GM23338 (cell line): ENCODE measurements at regions not wholly inside any gene's neighbourhood (a gene's known extent, or its start where the extent isn't known, plus 50 kb on each side); places are given as distances from the start of the nearest gene placed in this dataset.

ENCODE experiments used
- EZH2 ChIP-seq: fragments of 200-600 bp; sonication (generic); IDR thresholded peaks from one replicate; pipeline ENCODE4 v1.8.0; 2017; ENCODE audit warnings: antibody characterized with exemption, mild to moderate bottlenecking, low read depth; ENCODE audit not compliant: unreplicated experiment
- EZH2phosphoT487 ChIP-seq: fragments of 200-600 bp; sonication (generic); IDR thresholded peaks from one replicate; pipeline ENCODE4 v1.8.1; 2018; ENCODE audit warnings: antibody characterized with exemption; ENCODE audit not compliant: unreplicated experiment
- TF ChIP-seq, protein P1 (sequence below), 2 experiments: fragments of 200-600 bp in 1 of 2; sonication (generic) in 1 of 2; conservative IDR thresholded peaks; 2 replicates each; pipeline versions ENCODE4 v1.5.1 to v1.6.1; 2016 to 2017; ENCODE audit warnings: antibody characterized with exemption in 2 of 2, low read depth in 2 of 2, mild to moderate bottlenecking in 2 of 2, moderate library complexity in 1 of 2

DNA sequence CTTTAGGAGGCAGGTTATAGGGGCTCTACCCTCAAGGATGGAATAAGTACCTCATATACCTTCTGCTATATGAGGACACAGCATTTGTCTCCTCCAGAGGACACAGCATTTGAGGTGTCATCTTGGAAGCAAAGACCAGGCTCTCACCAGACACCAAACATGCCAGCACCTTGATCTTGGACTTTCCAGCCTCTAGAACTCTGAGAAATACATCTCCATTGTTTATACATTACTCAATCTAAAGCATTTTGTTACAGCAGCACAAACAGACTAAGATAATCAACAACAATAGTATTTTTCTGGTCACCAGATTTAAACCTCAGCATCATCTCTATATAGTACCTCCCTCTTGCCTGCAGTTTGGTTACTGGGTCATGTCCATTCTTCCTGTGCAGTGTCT lies 237.5 kb upstream of the KLF3 start:
- TF ChIP-seq, protein P1, sequence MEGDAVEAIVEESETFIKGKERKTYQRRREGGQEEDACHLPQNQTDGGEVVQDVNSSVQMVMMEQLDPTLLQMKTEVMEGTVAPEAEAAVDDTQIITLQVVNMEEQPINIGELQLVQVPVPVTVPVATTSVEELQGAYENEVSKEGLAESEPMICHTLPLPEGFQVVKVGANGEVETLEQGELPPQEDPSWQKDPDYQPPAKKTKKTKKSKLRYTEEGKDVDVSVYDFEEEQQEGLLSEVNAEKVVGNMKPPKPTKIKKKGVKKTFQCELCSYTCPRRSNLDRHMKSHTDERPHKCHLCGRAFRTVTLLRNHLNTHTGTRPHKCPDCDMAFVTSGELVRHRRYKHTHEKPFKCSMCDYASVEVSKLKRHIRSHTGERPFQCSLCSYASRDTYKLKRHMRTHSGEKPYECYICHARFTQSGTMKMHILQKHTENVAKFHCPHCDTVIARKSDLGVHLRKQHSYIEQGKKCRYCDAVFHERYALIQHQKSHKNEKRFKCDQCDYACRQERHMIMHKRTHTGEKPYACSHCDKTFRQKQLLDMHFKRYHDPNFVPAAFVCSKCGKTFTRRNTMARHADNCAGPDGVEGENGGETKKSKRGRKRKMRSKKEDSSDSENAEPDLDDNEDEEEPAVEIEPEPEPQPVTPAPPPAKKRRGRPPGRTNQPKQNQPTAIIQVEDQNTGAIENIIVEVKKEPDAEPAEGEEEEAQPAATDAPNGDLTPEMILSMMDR (conservative IDR thresholded peaks at IDR 0.05; ENCODE audit: low read depth in 2 of 2) = no peak
- TF ChIP-seq EZH2 = no peak
- no peak for TF ChIP-seq EZH2phosphoT487
